RWPE1 (cell line): ENCODE measurements at regions not wholly inside any gene's neighbourhood (a gene's known extent, or its start where the extent isn't known, plus 50 kb on each side); places are given as distances from the start of the nearest gene placed in this dataset.

Experiments used
- CTCF ChIA-PET: fragments of 350-600 bp; sonication (Branson Sonifier 250); formaldehyde crosslinking; extraction: SDS; loops from one replicate; lab custom pipeline; 2021; lab: Yijun Ruan, JAX
- POLR2A ChIA-PET: fragments of 400-600 bp; formaldehyde crosslinking; extraction: SDS; loops from one replicate; lab custom pipeline; 2020; ENCODE audit warnings: antibody characterized with exemption; ENCODE audit not compliant: low non-redundant PET; lab: Yijun Ruan, JAX
- DNase-seq: peaks from one replicate; pipeline ENCODE4 v3.0.0; 2012; ENCODE audit warnings: low spot score
- H3K27ac ChIP-seq: fragments of 450-650 bp; 2 replicates; pipeline ENCODE4 v1.5.1; 2017
- CTCF ChIP-seq: fragments of 450-650 bp; conservative IDR thresholded peaks from 2 replicates; pipeline ENCODE4 v1.5.1; 2017; ENCODE audit warnings: low read depth, mild to moderate bottlenecking

DNA sequence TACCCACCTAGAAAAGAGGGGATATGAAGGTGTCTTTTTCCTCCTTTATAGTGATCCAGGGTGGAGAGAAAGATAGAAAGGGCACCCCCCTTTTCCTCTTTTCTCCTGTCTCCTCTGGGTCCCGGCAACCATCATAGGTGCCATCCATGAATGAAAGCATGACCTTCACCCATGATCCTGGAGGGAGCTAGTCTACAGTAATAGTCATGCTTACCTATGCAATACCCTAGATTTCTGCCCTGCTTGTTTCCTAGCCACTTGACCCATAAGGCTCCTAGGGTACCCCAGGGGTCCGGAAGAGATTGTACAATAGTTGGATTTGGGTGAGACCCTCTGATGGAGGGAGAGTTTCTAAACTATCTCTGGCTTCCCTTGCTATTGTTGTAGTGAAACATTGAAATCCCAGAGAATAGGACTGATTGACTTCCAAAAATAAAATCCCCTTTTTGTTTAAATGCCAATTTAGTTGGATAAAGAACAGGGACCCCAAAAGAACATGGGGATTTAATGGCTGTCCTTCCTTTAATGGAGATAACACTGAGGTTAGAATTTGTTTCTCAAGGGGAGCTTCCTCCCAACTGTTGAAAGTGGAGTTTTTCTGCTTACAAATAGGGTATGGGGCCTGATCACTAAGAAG is 366.8 kb upstream of the KHDRBS2 start:
- CTCF ChIA-PET: no interaction called here
- no peak overlapping the region for H3K27ac ChIP-seq
- POLR2A ChIA-PET: no interaction called here
- no peak for DNase-seq
- no peak for TF ChIP-seq CTCF

GRCh38 chr6:62645274-62645673 is 359.2 kb upstream of the KHDRBS2 start:
- CTCF ChIA-PET: no interaction called here
- no peak for TF ChIP-seq CTCF
- no peak for DNase-seq
- H3K27ac ChIP-seq: no peak overlapping the region
- POLR2A ChIA-PET: no interaction called here

GRCh38 chr6:62640749-62641148 is 354.7 kb upstream of the KHDRBS2 start:
- ChIA-PET POLR2A (no interaction called here), CTCF (interaction anchor here (0.7 kb wide), 1 partner anchor 209 kb away, joined by 4 read pairs; no protein-coding TSS in a partner anchor)
- no peak for DNase-seq
- no peak for TF ChIP-seq CTCF
- no peak overlapping the region for H3K27ac ChIP-seq

DNA sequence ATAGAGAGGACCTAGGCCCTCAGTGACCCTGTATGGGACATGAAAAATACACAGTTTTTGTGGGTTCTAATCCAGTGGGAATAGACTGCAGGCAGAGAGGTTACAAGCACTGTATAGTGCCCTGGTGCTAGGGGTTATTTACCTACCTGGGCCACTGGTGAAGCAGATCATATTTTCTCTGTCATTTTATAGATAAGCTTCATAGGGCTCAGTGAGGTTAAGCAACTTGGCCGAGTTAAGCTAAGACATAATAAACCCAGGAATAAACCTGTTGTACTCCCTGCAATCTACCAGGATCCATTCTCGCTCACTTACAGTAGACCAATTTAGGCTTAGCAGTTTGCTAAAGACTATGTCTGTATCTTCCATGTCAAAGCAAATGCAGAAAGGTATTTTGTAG is 340.6 kb upstream of the KHDRBS2 start:
- POLR2A ChIA-PET: no interaction called here
- no peak overlapping the region for H3K27ac ChIP-seq
- no peak for DNase-seq
- no peak for TF ChIP-seq CTCF
- CTCF ChIA-PET: no interaction called here

- TF ChIP-seq CTCF: no peak
Observed at GRCh38 chr6:62623846-62624532, 338.0 kb upstream of the KHDRBS2 start.

DNA sequence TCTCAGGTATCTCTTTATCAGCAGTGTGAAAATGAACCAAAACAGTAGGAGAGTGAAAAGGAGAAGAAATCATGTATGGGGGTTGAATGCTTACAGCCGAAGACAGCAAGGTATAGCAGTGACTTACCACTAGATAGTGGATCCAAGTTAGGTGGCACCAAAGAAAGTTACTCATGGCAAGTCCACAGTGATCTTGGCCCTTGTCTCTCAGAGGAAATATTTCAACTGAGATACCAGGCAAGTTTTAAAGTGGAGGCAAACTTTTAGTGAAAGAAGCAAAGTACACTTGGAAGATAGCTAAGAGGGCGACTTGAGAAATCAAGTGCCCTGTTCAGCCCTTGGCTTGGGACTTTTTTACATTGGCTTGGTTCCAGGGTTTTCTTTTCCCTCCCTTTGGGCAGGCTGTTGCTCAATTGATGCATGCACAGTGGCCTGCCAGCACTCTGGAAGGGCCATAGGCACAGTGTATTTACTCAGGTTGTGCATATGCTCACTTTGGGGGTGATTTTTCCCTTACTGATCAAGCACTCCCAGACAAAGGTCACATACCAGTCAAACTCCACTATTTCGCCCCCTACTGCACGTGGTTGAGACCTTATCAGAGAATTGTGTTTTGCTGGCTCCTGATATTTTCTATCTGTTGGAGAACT is 329.5 kb upstream of the KHDRBS2 start:
- ChIA-PET POLR2A (no interaction called here), CTCF (no interaction called here)
- no peak overlapping the region for H3K27ac ChIP-seq
- TF ChIP-seq CTCF: no peak
- no peak for DNase-seq

More at GRCh38 chr6:62623846-62624532, 338.0 kb upstream of the KHDRBS2 start:
- H3K27ac ChIP-seq: no peak overlapping the region
- no peak for DNase-seq
- POLR2A ChIA-PET: no interaction called here
- CTCF ChIA-PET: no interaction called here
